ENCODE measurements at regions not wholly inside any gene's neighbourhood (a gene's known extent, or its start where the extent isn't known, plus 50 kb on each side); places are given as distances from the start of the nearest gene placed in this dataset.

DNA sequence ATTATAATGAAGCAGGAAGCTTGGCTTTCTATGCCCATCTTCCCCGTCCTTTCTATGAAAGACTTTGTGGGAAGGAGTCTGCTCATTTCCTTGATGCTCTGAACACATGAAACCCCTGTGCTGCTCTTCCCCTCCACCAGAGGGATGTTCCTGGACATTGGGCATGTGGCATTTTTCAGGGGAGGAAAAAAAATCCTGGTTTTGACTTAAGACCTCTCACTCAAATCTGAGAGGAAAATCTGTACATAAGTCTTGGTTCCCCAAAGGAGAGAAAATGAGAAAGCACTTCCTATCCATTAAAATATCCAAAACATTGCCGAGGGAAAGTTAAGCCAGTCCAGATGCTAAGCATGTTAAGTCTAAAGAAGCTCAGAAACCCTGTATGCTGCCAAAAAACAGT lies 393.0 kb downstream of the PAX1 start:
- TF ChIP-seq, protein P1, sequence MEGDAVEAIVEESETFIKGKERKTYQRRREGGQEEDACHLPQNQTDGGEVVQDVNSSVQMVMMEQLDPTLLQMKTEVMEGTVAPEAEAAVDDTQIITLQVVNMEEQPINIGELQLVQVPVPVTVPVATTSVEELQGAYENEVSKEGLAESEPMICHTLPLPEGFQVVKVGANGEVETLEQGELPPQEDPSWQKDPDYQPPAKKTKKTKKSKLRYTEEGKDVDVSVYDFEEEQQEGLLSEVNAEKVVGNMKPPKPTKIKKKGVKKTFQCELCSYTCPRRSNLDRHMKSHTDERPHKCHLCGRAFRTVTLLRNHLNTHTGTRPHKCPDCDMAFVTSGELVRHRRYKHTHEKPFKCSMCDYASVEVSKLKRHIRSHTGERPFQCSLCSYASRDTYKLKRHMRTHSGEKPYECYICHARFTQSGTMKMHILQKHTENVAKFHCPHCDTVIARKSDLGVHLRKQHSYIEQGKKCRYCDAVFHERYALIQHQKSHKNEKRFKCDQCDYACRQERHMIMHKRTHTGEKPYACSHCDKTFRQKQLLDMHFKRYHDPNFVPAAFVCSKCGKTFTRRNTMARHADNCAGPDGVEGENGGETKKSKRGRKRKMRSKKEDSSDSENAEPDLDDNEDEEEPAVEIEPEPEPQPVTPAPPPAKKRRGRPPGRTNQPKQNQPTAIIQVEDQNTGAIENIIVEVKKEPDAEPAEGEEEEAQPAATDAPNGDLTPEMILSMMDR (IDR thresholded peaks at IDR 0.05), result no peak
- TF ChIP-seq POLR2A (IDR thresholded peaks at IDR 0.05), result no peak

Measured in vagina (tissue), 2 donors.